MCF 10A (cell line): ENCODE measurements at regions not wholly inside any gene's neighbourhood (a gene's known extent, or its start where the extent isn't known, plus 50 kb on each side); places are given as distances from the start of the nearest gene placed in this dataset.

ENCODE experiments used
- BruUV-seq: library from RNA; stranded (reverse); fragments of 400-500 nt; replicated peaks from 2 replicates; lab custom pipeline; 2021; lab: Mats Ljungman, UMichigan
- CTCF ChIA-PET: fragments of 300-600 bp; sonication (Branson Sonifier 250); formaldehyde crosslinking; extraction: SDS; loops from one replicate; lab custom pipeline; 2021; ENCODE audit warnings: antibody characterized with exemption, inconsistent platforms; lab: Yijun Ruan, JAX
- POLR2A ChIA-PET: fragments of 300-600, 350-650 bp; sonication (Branson Sonifier 250); formaldehyde crosslinking; extraction: SDS; loops from one replicate; lab custom pipeline; 2020; ENCODE audit warnings: antibody characterized with exemption, inconsistent platforms; lab: Yijun Ruan, JAX
- DNase-seq: peaks from one replicate; pipeline ENCODE4 v3.0.0-alpha.2; 2018; ENCODE audit not compliant: unreplicated experiment
- H3K27ac Mint-ChIP-seq: one replicate; pipeline ENCODE4 v1.8.0; 2022; ENCODE audit warnings: mild to moderate bottlenecking, low read depth, mixed read lengths; ENCODE audit not compliant: unreplicated experiment
- H3K27me3 Mint-ChIP-seq: one replicate; pipeline ENCODE4 v1.8.0; 2022; ENCODE audit warnings: mixed read lengths; ENCODE audit not compliant: insufficient read depth, unreplicated experiment
- H3K36me3 Mint-ChIP-seq: one replicate; pipeline ENCODE4 v1.8.0; 2022; ENCODE audit warnings: mild to moderate bottlenecking, moderate library complexity, mixed read lengths; ENCODE audit not compliant: insufficient read depth, unreplicated experiment
- H3K4me1 Mint-ChIP-seq: one replicate; pipeline ENCODE4 v1.8.0; 2022; ENCODE audit warnings: mixed read lengths; ENCODE audit not compliant: insufficient read depth, unreplicated experiment
- H3K4me3 Mint-ChIP-seq: one replicate; pipeline ENCODE4 v1.8.0; 2022; ENCODE audit warnings: mild to moderate bottlenecking, moderate library complexity, mixed read lengths; ENCODE audit not compliant: unreplicated experiment
- H3K9me3 Mint-ChIP-seq: one replicate; pipeline ENCODE4 v1.8.0; 2022; ENCODE audit warnings: mixed read lengths; ENCODE audit not compliant: unreplicated experiment
- CTCF ChIP-seq: fragments of 200-600 bp; IDR thresholded peaks from one replicate; pipeline ENCODE4 v1.8.0; 2022; ENCODE audit warnings: antibody characterized with exemption, mild to moderate bottlenecking; ENCODE audit not compliant: unreplicated experiment
- intact Hi-C: fragments of 100-400 bp; cut with micrococcal nuclease; formaldehyde crosslinking; loops from 2 replicates; pipeline ENCODE4 v1.14.1; 2022

DNA sequence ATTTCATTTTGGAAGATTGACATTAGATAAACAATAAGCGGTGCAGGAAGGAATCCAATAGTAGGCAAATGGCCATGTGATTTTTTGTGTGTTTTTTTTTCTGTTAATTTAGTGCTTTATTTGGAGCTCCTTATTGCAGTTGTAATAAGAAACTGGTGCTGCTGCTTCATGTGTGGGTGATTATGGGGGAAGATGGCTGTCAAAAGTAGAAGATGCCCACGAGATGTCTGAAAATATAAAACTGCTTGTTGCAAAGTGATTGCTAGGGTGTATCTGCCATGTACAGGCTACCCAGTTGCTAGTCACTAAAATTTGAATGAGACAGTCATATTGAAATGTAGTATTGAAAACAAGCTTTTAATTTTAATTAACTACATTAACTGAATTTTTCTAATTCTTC lies 216.7 kb upstream of the FTMT start:
- no peak overlapping the region for H3K4me3 Mint-ChIP-seq
- peaks cover 8% of the 10 kb centered on the region for H3K4me1 Mint-ChIP-seq
- no TSS peak for BruUV-seq
- no peaks in the 10 kb centered on the region for H3K27me3 Mint-ChIP-seq
- no peaks in the 10 kb centered on the region for H3K9me3 Mint-ChIP-seq
- no peak for TF ChIP-seq CTCF
- no peaks in the 10 kb centered on the region for H3K36me3 Mint-ChIP-seq
- ChIA-PET POLR2A (no interaction called here), CTCF (interaction anchor here (0.6 to 0.8 kb wide), 2 partner anchors 415 to 743 kb away, joined by 3 read pairs; no protein-coding TSS in a partner anchor)
- intact Hi-C loops = no loop called here
- peak; percentile 14 for DNase-seq
- no peak overlapping the region for H3K27ac Mint-ChIP-seq

DNA sequence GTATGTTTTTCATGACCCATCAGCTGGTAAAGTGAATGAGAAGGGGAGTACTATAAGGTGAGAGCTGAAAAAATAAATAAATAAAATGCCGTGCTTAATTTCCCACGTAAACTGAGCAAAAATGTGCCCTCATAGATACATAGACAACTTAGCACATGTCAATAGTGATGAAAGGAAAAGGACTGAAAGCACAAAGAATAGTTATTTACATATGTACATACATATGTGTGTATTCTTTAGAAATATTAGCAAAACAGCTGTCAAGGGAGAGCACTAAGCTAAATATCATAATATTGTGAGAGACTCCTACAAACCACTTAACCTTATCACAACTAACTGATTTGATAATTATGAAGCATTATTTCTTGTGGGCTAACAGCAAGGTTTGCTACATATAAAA lies 213.6 kb upstream of the FTMT start:
- peaks cover 5% of the 10 kb centered on the region for H3K4me1 Mint-ChIP-seq
- ChIA-PET CTCF (interaction anchor here (0.6 kb wide), 1 partner anchor 183 kb away, joined by 3 read pairs; no protein-coding TSS in a partner anchor), POLR2A (interaction anchor here (0.6 to 1.4 kb wide), 2 partner anchors 9 to 823 kb away, joined by 3 to 4 read pairs; no protein-coding TSS in a partner anchor)
- intact Hi-C loops = loop anchor here (1.0 kb wide), 1 partner anchor 39 kb away; no protein-coding TSS in a partner anchor
- no peaks in the 10 kb centered on the region for H3K36me3 Mint-ChIP-seq
- no peak for DNase-seq
- no peaks in the 10 kb centered on the region for H3K27me3 Mint-ChIP-seq
- H3K27ac Mint-ChIP-seq = no peak overlapping the region
- BruUV-seq = no TSS peak
- TF ChIP-seq CTCF = no peak
- no peaks in the 10 kb centered on the region for H3K9me3 Mint-ChIP-seq
- H3K4me3 Mint-ChIP-seq = no peak overlapping the region

- POLR2A ChIA-PET = no interaction called here
- Mint-ChIP-seq H3K4me3 (no peak overlapping the region), H3K9me3 (no peaks in the 10 kb centered on the region), H3K36me3 (no peaks in the 10 kb centered on the region), H3K27ac (no peak overlapping the region), H3K27me3 (no peaks in the 10 kb centered on the region), H3K4me1 (no peaks in the 10 kb centered on the region)
- CTCF ChIA-PET = interaction anchor here (1.9 kb wide), 1 partner anchor 10 kb away, joined by 5 read pairs; no protein-coding TSS in a partner anchor
- intact Hi-C loops = no loop called here
- no peak for DNase-seq
- no peak for TF ChIP-seq CTCF
- BruUV-seq = no TSS peak
Measured at GRCh38 chr5:121640298-121640697, 211.4 kb upstream of the FTMT start.

- Mint-ChIP-seq H3K27ac (no peak overlapping the region), H3K4me1 (no peaks in the 10 kb centered on the region), H3K4me3 (no peak overlapping the region), H3K36me3 (peaks cover 6% of the 10 kb centered on the region), H3K27me3 (no peaks in the 10 kb centered on the region), H3K9me3 (peaks cover 8% of the 10 kb centered on the region)
- DNase-seq = no peak
- ChIA-PET CTCF (interaction anchor here (0.9 to 1.8 kb wide), 3 partner anchors 25 to 279 kb away, joined by 3 to 5 read pairs (median 3); no protein-coding TSS in a partner anchor), POLR2A (no interaction called here)
- no peak for TF ChIP-seq CTCF
- BruUV-seq = no TSS peak
- intact Hi-C loops = no loop called here
Measured at GRCh38 chr5:121658221-121658620, 193.5 kb upstream of the FTMT start.
